ENCODE measurements at regions not wholly inside any gene's neighbourhood (a gene's known extent, or its start where the extent isn't known, plus 50 kb on each side); places are given as distances from the start of the nearest gene placed in this dataset.

GRCh38 chr10:123494301-123494808 lies 171.8 kb upstream of the GPR26 start:
- intact Hi-C loops (cut with DNase I, micrococcal nuclease): no loop called here
- H3K4me3 ChIP-seq: no peak overlapping the region
- TF ChIP-seq, protein P1, sequence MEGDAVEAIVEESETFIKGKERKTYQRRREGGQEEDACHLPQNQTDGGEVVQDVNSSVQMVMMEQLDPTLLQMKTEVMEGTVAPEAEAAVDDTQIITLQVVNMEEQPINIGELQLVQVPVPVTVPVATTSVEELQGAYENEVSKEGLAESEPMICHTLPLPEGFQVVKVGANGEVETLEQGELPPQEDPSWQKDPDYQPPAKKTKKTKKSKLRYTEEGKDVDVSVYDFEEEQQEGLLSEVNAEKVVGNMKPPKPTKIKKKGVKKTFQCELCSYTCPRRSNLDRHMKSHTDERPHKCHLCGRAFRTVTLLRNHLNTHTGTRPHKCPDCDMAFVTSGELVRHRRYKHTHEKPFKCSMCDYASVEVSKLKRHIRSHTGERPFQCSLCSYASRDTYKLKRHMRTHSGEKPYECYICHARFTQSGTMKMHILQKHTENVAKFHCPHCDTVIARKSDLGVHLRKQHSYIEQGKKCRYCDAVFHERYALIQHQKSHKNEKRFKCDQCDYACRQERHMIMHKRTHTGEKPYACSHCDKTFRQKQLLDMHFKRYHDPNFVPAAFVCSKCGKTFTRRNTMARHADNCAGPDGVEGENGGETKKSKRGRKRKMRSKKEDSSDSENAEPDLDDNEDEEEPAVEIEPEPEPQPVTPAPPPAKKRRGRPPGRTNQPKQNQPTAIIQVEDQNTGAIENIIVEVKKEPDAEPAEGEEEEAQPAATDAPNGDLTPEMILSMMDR (IDR thresholded peaks at IDR 0.05): no peak
- H3K4me1 ChIP-seq (ENCODE audit: low read depth): no peaks in the 10 kb centered on the region
- no peak for ATAC-seq
- H3K9me3 ChIP-seq: no peaks in the 10 kb centered on the region
- no peaks in the 10 kb centered on the region for H3K36me3 ChIP-seq (ENCODE audit: low read depth)
- DNase-seq: no peak

- no peaks in the 10 kb centered on the region for H3K4me1 ChIP-seq (ENCODE audit: low read depth)
- no peak overlapping the region for H3K4me3 ChIP-seq
- peak; percentile 23 for ATAC-seq
- H3K36me3 ChIP-seq (ENCODE audit: low read depth): no peaks in the 10 kb centered on the region
- no peaks in the 10 kb centered on the region for H3K9me3 ChIP-seq
- intact Hi-C loops (cut with DNase I, micrococcal nuclease): no loop called here
- TF ChIP-seq, protein P1 (IDR thresholded peaks at IDR 0.05): no peak
- peak in 1 of 3 donors; percentile 31 for DNase-seq
Observed at GRCh38 chr10:123496375-123496774, 169.8 kb upstream of the GPR26 start.

DNA sequence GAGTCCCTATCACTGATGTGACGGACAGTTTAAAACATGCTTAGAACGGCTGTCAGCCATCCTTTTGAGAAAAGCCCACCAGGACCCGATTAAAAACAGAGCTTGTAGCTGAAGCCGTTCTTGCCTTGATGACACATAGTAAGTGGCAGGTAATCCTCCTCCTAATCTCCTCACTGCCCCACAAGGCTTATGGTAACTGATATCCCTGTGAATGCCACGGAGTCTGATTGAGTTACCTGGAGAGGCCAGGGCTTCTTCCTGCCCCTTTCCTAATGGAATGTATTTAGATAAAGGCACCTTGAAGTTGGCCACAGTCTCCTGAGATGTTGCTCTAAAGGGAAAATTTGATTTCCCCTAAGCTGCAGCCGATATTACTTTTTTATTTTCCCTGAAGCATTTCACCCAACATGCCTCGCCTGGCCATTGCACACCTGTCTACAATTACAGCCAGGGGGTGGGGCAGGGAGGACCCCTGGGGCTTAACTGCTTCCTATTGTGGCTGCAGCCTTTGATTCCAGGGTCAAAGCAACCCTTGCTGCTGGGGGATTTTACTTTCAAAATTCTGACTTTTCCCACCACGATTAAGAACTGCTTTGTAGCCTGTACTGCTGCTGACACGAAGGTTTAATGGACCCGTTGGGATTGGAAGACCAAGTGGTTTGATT lies 169.0 kb upstream of the GPR26 start:
- TF ChIP-seq, protein P1 (IDR thresholded peaks at IDR 0.05): no peak
- Histone ChIP-seq H3K4me3 (no peak overlapping the region), H3K36me3 (ENCODE audit: low read depth) (no peaks in the 10 kb centered on the region), H3K4me1 (ENCODE audit: low read depth) (no peaks in the 10 kb centered on the region), H3K9me3 (no peaks in the 10 kb centered on the region)
- intact Hi-C loops (cut with DNase I, micrococcal nuclease): no loop called here
- ATAC-seq (no peak), DNase-seq (no peak)

- H3K4me1 ChIP-seq (ENCODE audit: low read depth): no peaks in the 10 kb centered on the region
- DNase-seq (no peak), ATAC-seq (no peak)
- no peak overlapping the region for H3K4me3 ChIP-seq
- TF ChIP-seq, protein P1 (IDR thresholded peaks at IDR 0.05): no peak
- intact Hi-C loops (cut with DNase I, micrococcal nuclease): no loop called here
- H3K9me3 ChIP-seq: no peaks in the 10 kb centered on the region
- no peaks in the 10 kb centered on the region for H3K36me3 ChIP-seq (ENCODE audit: low read depth)
Observed at GRCh38 chr10:123500110-123500509, 166.0 kb upstream of the GPR26 start.

DNA sequence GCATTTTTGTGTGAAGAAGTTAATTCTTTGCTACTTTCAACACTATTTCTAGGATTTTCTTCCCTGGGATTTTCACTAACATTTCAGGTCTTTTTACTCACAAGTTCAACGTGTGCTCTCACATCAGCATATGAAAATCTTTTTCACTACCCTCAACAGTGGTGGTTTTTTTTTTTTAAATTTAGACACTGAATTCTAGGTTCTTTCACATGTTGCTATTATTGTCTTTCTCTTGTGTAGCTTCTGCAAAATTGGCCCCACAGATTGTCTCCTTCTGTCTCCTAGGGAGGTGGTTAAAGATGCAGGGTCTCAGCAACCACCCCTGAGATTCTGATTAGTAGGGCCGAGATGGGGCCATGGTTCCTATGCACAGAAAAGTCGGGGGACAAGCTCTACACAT lies 165.0 kb upstream of the GPR26 start:
- no peak for ATAC-seq
- no peaks in the 10 kb centered on the region for H3K4me1 ChIP-seq (ENCODE audit: low read depth)
- no peak for DNase-seq
- TF ChIP-seq, protein P1 (IDR thresholded peaks at IDR 0.05): no peak
- H3K36me3 ChIP-seq (ENCODE audit: low read depth): no peaks in the 10 kb centered on the region
- no peaks in the 10 kb centered on the region for H3K9me3 ChIP-seq
- intact Hi-C loops (cut with DNase I, micrococcal nuclease): no loop called here
- H3K4me3 ChIP-seq: no peak overlapping the region
